ENCODE measurements at regions not wholly inside any gene's neighbourhood (a gene's known extent, or its start where the extent isn't known, plus 50 kb on each side); places are given as distances from the start of the nearest gene placed in this dataset.
A peak's percentile ranks its signal among the peaks of the same experiment; 100 is the strongest.

DNA sequence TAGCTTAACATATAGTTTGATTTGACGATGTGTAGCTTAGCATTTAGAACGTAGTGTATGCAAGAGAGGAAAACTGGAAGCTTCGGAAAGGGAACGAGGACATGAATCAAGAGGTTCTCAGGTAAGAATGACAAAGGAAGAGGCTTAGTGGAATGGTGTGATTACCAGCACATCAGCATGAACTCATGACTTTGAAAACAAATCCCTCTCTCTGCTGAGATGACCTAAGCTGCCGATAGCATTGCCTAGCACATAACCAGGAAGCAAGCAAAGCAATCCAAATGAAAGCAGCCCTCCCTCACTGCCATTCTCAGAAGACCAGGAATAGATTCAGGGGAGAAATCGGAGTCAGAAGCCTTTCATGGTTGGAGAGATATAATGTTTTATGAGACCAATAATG is 51.3 kb upstream of the CCL1 start:
- no peak for DNase-seq

GRCh38 chr17:34413443-34414119 is 50.5 kb upstream of the CCL1 start:
- peak; percentile 75 to 79 (median 75) for DNase-seq

DNA sequence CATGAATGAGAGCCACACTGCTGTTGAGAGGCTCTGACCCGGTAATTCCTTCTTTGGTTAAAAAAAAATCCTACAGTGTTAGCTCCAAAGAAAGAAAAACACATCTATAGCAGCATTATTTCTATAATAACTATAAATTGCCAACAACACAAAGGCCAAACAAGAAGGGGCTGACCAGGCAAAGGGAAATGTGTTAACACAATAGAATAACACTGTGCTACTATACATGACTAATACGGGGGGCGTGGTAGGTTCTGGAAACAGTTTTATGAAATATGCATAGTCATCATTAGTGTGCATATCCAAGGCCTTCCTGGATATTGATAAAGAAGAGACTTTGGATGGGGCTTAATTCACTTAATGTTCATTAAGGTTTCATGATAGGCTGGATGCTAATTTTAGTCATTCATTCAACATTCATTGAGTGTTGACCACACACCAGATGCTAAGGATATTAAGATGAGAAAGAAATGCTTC is 50.0 kb upstream of the CCL1 start:
- peak; percentile 62 to 78 (median 72) for DNase-seq

Data from suppressor macrophage treated with lipopolysaccharide for 1 hour (primary cell).